Renal cortical epithelial cell (primary cell): ENCODE measurements at regions not wholly inside any gene's neighbourhood (a gene's known extent, or its start where the extent isn't known, plus 50 kb on each side); places are given as distances from the start of the nearest gene placed in this dataset.
"Not testable (repeated sequence)": the region's sequence is repeated elsewhere in the genome, so short reads cannot be mapped to it uniquely, and the experiment has no call there.

Experiments used
- DNase-seq: peaks from one replicate; pipeline ENCODE4 v3.0.0-alpha.2; 2011; ENCODE audit warnings: low read depth

DNA sequence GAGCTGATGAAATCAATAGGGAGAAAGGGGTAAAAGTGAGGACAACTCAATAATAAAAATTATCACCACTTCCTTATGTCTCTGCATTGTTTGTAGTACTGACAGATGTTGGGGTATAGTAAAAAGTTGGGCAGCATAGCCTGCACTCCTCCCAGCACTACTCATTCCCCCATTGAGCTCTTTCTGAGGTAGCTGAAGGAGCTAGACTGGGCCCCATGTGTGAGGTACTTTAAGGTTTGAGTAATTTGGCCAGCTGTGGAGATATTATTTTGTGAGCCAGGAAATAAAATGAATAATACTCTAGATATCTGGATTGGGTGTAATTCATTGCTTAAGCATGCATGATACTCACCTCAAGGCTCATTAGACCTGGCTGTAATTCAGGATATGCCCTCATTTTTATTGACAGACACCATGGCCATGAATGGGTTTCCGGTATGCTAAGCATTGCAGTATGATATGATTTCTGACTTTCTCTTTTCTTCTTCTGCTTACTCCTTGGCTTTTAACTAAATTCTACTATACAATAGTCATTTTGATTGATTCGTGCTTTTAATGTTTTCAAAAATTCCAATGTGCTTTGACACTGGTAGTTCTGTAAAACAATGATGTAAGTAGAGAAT, 283.9 kb upstream of the RIMS1 start:
- DNase-seq, result peak; percentile 90

DNA sequence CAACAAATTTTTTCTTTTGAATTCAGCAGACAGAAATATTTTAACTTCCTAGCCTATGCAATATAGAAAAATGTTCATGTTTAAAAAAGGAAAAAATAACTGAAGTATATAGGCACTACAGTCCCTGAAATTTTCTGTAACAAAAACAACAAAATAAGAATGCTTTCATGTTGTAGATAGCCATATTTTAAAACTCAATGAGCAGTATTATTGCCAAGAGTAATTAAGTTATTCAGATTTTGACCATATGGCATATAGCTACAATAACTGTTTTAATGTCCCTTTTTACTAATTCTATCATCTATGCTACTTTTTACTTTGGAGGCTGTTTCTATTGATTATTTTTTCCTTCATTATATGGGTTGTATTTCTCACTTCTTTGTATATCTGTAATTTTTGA, 283.3 kb upstream of the RIMS1 start:
- no peak for DNase-seq

DNA sequence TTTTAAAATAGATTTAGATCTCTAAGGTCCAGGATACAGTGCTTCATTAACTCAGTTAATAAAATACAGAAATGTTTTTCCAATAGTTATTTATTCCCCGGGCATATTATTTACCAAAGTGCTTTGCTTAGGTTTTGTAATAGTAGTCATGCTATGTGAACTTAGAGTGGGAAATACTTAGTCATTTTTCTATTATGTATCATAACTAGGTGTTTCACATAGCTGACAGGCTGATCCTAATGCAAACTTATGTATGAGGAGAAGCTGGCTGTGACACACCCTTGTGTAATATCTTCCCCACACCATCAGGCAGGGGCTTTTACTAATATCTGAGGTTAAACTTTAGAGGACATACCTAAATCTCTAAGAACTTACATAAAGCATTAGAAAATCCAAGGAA, 277.7 kb upstream of the RIMS1 start:
- DNase-seq, result peak; percentile 77

DNA sequence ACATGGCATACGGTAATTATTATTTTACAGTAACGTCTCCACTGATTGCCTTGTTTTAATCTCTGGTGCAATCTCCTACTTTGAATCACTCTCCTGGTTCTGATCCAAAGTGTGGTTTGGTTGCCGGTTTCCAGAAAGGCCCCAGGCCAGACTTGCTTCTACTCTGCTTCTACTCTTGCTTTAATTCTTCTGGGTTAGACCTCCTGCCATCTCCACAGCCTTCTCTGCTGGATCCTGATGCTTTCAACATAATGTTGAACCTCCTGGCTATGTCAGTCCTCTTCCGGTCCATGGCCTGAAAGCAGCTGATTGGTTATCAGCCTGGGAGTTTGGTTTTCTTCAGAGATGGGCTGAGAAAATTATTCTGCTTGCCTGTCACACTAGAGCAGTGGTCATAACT, 266.5 kb upstream of the RIMS1 start:
- DNase-seq, result no peak

DNA sequence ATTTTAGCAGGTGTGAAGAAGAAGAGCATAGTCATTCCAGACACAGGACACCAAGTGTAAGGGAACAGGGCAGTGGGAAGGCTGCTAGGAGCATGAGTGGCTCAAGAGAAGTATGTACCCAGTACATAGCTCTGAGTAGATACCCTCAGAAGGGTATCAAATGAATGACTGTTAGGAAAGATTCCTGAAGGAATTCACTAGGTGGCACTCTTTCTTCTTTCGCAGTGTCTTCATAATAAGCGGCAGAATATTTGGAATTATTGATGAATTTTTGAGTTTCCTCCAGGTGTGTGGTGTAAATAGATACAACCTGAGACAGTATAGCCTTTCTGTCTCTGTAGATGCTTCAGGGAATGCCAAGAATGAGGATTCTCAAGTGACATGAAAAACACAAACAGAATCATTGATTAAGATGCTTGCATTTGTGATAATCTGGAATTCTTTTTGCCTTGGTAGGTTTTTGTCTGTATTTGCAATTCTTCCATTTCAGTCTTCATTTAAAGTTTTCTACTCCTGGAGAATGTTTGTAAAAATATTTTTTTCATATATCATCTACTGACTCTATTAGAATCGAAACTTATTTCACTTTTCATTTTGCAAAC, 264.3 kb upstream of the RIMS1 start:
- DNase-seq, result peak; percentile 34

DNA sequence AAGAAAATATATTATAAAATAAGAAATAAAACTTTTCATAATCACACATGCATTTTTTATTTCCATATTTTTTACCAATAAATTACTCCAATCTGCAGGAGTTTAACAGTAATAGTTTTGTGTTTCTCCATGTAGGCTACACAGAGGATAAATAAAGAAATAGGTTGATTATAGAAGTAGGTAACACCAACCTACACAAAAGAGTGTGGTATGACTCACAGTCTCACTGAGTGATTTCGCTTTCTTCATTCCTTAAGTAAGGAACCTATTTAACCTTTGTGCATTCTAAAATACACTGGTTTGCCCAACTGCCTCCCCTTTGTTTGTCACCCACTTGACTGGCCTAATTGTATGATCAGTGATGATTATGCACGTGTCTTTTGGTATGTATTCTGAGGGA, 244.2 kb upstream of the RIMS1 start:
- DNase-seq, result peak; percentile 23

DNA sequence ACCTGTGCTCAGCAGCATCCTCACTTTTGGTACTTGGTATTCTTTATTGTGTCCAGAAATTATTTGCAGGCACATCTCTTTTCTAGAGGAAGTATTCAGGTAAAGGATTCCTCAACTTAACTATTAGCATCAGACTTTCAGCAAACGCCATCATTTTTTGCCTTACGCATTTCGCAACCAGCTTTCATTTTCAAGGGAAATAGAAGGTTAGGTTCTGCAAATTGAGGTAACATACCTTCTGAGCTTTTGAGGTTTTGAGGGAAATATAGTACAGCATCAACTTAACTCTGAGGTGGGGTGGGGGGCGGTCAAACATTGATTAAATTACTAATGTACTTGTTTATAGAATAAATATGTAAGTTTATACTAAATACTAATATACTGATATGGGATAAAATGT, 243.6 kb upstream of the RIMS1 start:
- no peak for DNase-seq

DNA sequence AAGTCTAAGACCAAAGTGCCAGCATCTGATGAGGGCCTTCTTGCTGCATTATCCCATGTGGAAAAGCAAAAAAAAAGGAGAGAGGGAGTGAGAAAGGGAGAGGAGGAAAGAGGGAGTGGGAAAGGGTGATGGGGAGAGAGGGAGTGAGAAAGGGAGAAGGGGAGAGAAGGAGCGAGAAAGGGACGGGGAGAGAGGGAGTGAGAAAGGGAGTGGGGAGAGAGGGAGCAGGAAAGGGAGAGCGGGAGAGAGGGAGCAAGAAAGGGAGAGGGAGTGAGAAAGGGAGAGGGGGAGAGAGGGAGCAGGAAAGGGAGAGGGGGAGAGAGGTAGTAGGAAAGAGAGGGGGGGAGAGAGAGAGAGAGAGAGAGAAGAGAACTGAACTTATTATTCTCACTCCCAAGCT, 241.1 kb upstream of the RIMS1 start:
- DNase-seq, result no peak

DNA sequence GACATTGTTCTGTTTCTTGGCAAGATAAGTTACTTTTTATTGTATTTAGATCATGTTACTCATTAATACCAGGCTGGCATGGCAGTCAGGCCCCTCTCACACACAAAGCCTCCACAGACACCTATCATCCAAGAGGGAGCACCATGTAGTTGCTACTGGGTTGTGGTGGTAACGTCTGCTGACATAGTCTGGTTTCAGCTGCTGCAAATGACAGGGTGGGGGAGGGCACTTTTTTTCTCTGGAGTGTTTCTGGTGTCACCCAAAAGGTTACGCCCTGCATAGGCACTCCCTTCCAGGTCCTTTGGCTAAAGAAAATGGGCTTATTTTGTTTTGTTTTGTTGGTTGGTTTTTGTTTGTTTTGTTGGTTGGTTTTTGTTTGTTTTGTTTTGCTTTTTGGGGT, 236.4 kb upstream of the RIMS1 start:
- no peak for DNase-seq

DNA sequence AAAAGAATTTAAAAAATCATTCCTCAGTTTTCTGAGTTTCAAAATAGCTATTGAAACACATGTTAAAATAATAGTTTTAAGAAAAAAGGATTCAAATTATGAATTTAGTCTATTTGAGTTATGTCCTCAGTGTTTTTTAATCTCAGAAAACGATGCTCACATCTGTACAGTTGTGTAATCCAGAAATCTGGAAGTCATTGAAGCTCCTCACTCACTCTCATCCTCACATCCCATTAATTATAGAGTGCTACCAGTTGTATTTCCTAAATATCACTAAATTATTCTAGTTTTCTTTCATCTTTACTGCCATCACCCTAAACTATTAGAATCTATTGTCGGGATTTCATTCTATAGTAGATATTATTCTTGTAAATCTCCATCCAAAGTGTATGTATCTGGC, 234.7 kb upstream of the RIMS1 start:
- no peak for DNase-seq

DNA sequence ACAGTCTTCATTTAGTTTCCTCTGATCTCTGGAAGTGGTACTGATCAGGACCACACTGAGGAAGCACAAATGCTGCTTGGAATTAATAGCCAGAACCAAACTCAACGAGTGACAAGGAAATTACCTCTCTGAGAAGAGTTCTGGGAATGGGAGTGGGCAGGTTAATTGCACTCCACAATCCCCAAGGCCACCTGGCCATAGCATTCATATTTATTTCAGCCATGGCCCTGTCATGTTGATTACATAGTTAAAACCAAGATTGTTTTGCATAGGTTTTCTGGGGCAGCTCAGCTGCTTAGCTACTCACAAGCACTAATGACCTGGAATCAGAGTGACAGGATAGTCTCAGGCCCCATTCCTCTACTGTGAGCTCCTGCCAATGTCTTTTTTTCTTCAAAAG, 230.2 kb upstream of the RIMS1 start:
- DNase-seq, result no peak

DNA sequence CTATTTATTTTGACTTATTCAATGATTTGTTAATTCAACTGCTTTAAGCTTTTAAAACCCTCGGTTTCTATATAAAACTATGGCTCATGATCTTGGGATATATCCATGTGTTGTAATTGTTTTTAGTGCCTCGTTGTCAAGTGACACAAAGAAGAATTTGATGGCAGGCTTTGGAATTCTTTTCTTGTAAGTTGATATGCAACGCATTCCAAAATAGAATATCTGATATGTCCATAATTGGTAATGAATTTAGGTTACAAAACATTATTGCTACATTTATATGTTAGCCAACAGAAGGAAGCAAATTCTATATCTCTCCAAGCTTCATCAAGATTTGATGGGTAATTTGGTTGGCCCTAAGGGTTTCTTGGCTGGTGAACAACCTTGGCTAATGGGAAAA, 220.4 kb upstream of the RIMS1 start:
- DNase-seq, result no peak

DNA sequence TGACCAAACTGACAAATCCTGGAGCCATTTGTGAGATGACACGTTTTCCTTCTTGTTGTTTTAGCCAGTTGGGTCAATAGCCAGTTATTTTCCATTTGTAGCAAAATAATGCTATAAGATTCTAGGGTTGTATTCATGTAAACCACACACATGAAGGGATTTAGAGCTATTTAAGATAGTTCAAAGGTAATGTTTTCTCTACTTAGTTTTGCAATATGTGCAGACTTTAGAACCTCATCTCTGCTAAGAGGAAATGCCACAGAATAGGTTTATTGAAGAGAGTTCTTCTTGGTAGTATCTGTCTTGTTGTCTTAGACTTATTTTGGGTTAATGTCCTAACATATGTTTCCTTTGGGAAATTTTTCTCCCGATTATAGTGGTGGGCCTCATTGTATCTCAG, 213.5 kb upstream of the RIMS1 start:
- DNase-seq, result no peak

DNA sequence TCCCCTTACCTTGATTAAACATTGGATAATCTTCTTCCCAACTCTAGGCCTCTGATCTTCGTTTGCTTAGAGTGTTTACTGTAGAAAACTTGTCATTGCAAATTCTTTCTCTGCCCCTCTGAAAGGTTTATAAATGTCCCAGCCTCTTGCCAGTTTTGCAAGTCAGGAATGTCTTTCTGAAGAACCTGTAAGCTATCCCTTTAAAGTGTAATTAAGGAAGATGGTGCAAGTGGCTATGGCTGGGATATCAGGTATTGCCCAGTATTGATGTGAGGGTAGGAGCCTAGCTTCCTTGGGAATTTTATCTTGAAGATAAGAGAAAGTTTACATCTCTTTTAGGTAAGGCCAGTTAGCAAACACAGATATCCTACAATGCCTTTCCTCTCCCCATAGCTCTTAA, 211.0 kb upstream of the RIMS1 start:
- no peak for DNase-seq

DNA sequence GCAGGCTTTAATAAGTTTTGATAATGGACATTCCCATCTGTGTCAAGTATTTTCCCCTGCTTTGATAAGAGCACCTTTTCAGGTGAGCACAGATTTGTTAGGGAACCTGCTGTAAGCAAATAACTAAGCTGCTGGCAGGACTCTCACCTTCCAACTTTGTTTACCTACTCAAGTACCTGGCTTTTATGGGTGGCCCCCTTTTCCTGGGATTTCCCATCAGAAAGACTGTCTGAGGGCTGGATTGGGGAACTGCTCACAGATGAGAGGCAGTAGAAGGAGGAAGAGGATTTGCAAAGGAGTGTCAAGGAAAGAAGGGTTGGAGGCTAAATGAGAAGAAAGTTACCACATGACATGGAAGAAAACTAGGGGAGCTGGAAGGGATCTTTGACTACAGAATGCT, 210.1 kb upstream of the RIMS1 start:
- no peak for DNase-seq

DNA sequence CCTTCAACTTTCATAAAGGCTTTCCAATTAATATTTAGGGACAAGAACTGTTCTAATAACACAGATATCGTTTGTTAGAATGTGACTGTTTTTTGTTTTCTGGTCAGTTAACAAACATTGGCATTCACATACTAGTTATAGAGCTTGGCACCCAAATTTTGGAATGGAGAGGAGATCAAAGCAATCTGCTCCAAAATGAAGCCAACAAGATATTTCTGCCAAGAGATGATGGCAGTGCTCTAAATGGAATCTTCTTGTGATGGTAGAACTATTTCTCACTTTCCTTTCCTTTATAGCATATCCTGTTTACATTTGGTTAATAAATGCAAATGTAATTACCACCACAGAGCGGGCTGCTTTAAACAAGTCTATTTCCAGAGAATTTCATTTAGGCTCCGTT, 208.3 kb upstream of the RIMS1 start:
- no peak for DNase-seq

DNA sequence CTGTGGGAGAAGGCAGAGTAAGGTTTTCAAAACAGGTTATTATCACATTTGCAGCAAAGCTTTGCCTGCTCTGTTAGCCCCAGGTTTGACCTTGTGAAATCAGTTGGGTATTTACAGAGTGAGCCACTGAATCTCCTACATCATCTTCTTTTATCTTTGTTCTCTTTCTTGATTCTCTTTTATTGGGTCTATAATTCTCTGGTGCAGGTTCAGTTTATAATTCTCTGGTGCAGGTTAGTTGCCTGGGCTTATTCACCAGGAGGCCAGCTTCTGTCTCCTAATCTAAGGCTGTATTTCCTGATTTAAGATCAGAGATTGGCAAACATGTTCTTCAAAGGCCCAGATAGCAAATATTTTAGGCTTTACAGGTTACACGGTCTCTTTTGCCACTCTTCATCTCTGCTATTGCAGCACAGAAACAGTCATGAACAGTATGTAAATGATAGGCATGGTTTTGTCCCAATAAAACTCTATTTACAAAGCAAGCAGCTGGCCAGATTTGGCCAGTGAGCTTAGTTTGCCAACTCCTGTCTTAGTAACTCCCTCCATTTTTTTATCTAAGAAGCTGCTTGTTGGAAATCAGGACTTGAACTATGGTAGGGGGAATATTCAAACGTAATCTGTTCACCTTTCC, 205.0 kb upstream of the RIMS1 start:
- DNase-seq, result no peak

DNA sequence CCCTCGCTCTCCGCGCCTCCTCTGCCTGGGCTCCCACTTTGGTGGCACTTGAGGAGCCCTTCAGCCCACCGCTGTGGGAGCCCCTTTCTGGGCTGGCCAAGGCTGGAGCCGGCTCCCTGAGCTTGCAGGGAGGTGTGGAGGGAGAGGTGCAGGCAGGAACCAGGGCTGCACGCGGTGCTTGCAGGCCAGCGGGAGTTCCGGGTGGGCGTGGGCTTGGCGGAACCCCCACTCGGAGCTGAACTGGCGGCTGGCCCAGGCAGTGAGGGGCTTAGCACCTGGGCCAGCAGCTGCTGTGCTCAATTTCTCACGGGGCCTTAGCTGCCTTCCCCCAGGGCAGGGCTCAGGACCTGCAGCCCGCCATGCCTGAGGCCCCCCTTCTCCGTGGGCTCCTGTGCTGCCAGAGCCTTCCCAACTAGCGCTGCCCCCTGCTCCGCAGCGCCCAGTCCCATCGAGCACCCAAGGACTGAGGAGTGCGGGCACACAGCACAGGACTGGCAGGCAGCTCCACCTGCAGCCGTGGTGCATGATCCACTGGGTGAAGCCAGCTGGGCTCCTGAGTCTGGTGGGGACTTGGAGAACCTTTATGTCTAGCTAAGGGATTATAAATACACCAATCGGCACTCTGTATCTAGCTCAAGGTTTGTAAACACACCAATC, 200.2 kb upstream of the RIMS1 start:
- DNase-seq, result not testable (repeated sequence)

DNA sequence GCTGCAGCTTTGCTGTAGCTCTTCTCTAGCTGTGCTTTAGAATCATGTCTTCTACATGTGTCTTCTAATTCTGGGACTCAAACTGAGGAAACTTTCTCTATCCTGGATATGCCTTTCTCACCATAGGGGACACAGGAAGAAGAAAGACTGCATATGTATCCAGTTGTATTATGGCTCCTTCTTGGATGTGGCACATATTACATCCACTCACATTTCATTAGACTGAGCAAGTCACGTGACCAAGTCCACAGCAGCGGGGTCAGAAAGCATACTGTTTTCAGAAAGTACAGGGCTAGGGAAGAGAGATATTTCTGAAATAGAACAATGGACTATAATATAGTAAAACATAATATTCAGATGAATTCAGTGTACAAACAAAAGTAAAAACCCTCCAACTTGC, 187.6 kb upstream of the RIMS1 start:
- DNase-seq, result no peak

DNA sequence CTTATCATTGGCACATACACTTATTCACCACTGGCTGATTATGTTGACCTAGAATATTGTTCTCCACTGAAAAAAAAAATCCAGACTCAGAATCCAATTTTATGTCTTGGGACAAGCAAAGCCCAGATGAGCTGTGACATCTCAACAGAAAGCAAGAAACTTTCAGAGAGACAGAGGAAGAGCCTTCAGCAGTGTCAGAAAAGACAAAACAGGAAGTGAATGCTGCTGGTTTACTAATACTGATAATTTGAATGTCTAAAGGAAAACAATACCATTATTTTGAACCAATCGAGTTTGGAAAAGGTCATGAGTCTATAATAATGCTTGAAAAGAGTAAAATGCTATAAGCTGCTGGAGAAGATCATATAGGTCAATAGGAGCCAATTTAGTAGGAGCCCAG, 179.8 kb upstream of the RIMS1 start:
- DNase-seq, result no peak

DNA sequence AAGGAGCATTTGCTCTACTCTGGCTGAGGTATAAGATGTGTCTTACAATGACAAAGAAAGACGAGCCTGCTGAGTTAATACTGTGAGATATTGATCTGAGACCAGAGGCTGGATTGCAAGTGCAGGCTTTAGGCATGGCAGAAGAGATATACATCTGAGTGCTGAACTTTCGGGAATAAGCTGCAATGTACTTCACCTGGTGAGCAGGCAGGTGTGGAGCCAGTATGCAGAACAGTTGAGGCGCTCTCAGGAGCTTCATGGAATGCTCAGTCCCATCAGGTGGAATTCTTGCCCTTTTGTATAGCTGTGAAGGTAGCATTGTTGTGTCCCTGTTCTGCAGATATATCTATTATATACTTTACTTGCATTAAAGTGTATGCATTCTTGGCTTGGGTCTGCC, 179.3 kb upstream of the RIMS1 start:
- DNase-seq, result no peak

DNA sequence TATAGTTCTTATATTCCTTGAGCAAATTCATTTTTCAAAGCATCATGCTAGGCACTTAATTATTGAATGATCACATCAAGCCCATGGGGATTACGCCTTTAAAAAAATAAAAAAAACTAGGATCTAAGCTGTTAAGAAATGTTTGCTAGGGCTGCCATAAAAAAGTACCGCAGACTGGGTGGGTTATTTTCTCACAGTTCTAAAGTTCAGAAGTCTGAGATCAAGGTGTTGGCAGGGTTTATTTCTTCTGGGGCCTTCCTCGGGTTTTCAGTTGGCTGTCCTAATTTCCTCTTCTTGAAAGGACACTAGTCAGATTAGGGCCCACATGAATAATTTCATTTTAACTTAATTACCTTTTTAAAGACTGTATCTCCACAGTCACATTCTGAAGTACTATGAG, 165.6 kb upstream of the RIMS1 start:
- DNase-seq, result no peak

DNA sequence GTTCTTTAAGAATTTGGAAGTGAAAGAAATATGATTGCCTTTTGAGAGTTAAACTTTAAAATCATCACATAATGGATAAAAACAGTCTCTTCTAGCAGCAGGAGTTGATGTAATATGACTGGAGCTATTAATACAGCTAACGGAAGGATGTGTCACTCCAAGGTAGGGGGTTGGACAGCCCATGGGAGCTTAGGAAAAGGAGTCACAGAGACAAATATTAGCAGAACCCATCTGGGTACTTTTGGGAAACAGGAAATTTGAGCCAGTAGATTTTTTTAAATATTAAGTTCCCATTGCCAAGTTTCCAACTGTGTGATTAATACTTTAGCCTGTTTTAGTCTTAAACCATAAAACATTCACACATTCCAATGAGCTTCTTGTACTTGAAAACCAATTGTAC, 164.7 kb upstream of the RIMS1 start:
- no peak for DNase-seq
